Parathyroid adenoma (tissue), 2 donors: ENCODE measurements at regions not wholly inside any gene's neighbourhood (a gene's known extent, or its start where the extent isn't known, plus 50 kb on each side); places are given as distances from the start of the nearest gene placed in this dataset.
"Not testable (repeated sequence)": the region's sequence is repeated elsewhere in the genome, so short reads cannot be mapped to it uniquely, and the experiment has no call there.

ENCODE experiments used
- H2AFZ ChIP-seq: fragments of 300-600 bp; sonication (generic); one replicate; pipeline ENCODE4 v1.7.0; 2017; ENCODE audit warnings: antibody characterized with exemption, mild to moderate bottlenecking
- H3K27ac ChIP-seq: fragments of 300-600 bp; sonication (generic); one replicate; pipeline ENCODE4 v1.7.0; 2017
- H3K27me3 ChIP-seq: fragments of 300-600 bp; sonication (generic); one replicate; pipeline ENCODE4 v1.7.0; 2017; ENCODE audit warnings: low read length; ENCODE audit not compliant: control insufficient read depth, insufficient read depth
- H3K36me3 ChIP-seq: fragments of 300-600 bp; sonication (generic); one replicate; pipeline ENCODE4 v1.7.0; 2017; ENCODE audit warnings: low read length; ENCODE audit not compliant: control insufficient read depth, insufficient read depth
- H3K4me1 ChIP-seq: fragments of 300-600 bp; sonication (generic); one replicate; pipeline ENCODE4 v1.7.0; 2017; ENCODE audit warnings: control low read depth
- H3K4me2 ChIP-seq: fragments of 300-600 bp; sonication (generic); one replicate; pipeline ENCODE4 v1.7.0; 2017; ENCODE audit warnings: low read length
- H3K4me3 ChIP-seq: fragments of 300-600 bp; sonication (generic); one replicate; pipeline ENCODE4 v1.7.0; 2017; ENCODE audit warnings: low read depth, low read length
- H3K79me2 ChIP-seq: fragments of 300-600 bp; sonication (generic); one replicate; pipeline ENCODE4 v1.7.0; 2017; ENCODE audit warnings: control low read depth
- H3K9ac ChIP-seq: fragments of 300-600 bp; sonication (generic); one replicate; pipeline ENCODE4 v1.7.0; 2017; ENCODE audit warnings: mild to moderate bottlenecking
- H3K9me3 ChIP-seq: fragments of 300-600 bp; sonication (generic); one replicate; pipeline ENCODE4 v1.7.0; 2017; ENCODE audit warnings: low read length; ENCODE audit not compliant: control insufficient read depth
- CTCF ChIP-seq: fragments of 300-600 bp; sonication (generic); IDR thresholded peaks from one replicate; pipeline ENCODE4 v1.7.0; 2017; ENCODE audit warnings: antibody characterized with exemption, mild to moderate bottlenecking
- donor health status: primary hyperparathyroidism.

- Histone ChIP-seq H3K36me3 (no peaks in the 10 kb centered on the region), H3K4me2 (no peak overlapping the region), H3K4me3 (no peak overlapping the region), H2AFZ (no peak overlapping the region), H3K27ac (no peak overlapping the region), H3K4me1 (no peaks in the 10 kb centered on the region), H3K9ac (no peak overlapping the region), H3K9me3 (no peaks in the 10 kb centered on the region), H3K79me2 (no peaks in the 10 kb centered on the region), H3K27me3 (no peaks in the 10 kb centered on the region)
- no peak for TF ChIP-seq CTCF
Measured at GRCh38 chr4:26062215-26062614, 148.2 kb downstream of the SMIM20 start.

GRCh38 chr4:26064009-26064408, 150.0 kb downstream of the SMIM20 start:
- not testable (repeated sequence) for H3K4me3 ChIP-seq, H3K4me1 ChIP-seq, H3K27me3 ChIP-seq

GRCh38 chr4:26065833-26066232, 151.8 kb downstream of the SMIM20 start:
- H3K9ac ChIP-seq = no peak overlapping the region
- H3K27me3 ChIP-seq = no peaks in the 10 kb centered on the region

More at GRCh38 chr4:26064009-26064408, 150.0 kb downstream of the SMIM20 start:
- not testable (repeated sequence) for H3K9ac ChIP-seq, H3K4me2 ChIP-seq, H3K79me2 ChIP-seq, H3K27ac ChIP-seq, H3K36me3 ChIP-seq, H3K9me3 ChIP-seq, H2AFZ ChIP-seq

GRCh38 chr4:26067035-26067434, 153.0 kb downstream of the SMIM20 start:
- no peaks in the 10 kb centered on the region for H3K36me3 ChIP-seq
- no peaks in the 10 kb centered on the region for H3K9me3 ChIP-seq
- no peaks in the 10 kb centered on the region for H3K79me2 ChIP-seq
- no peak overlapping the region for H2AFZ ChIP-seq
- no peaks in the 10 kb centered on the region for H3K4me1 ChIP-seq
- H3K27me3 ChIP-seq = no peaks in the 10 kb centered on the region
- no peak overlapping the region for H3K27ac ChIP-seq
- TF ChIP-seq CTCF = no peak
- H3K4me3 ChIP-seq = no peak overlapping the region
- H3K9ac ChIP-seq = no peak overlapping the region
- no peak overlapping the region for H3K4me2 ChIP-seq

More at GRCh38 chr4:26065833-26066232, 151.8 kb downstream of the SMIM20 start:
- H3K4me1 ChIP-seq = no peaks in the 10 kb centered on the region
- no peak overlapping the region for H2AFZ ChIP-seq
- no peak overlapping the region for H3K4me3 ChIP-seq
- no peaks in the 10 kb centered on the region for H3K79me2 ChIP-seq
- H3K9me3 ChIP-seq = no peaks in the 10 kb centered on the region
- H3K36me3 ChIP-seq = no peaks in the 10 kb centered on the region
- H3K4me2 ChIP-seq = no peak overlapping the region
- no peak overlapping the region for H3K27ac ChIP-seq
- no peak for TF ChIP-seq CTCF

- no peak overlapping the region for H3K4me2 ChIP-seq
- H3K4me3 ChIP-seq = no peak overlapping the region
- no peak for TF ChIP-seq CTCF
- no peaks in the 10 kb centered on the region for H3K4me1 ChIP-seq
- no peak overlapping the region for H3K27ac ChIP-seq
- no peaks in the 10 kb centered on the region for H3K79me2 ChIP-seq
- no peak overlapping the region for H2AFZ ChIP-seq
- no peak overlapping the region for H3K9ac ChIP-seq
- H3K9me3 ChIP-seq = no peaks in the 10 kb centered on the region
- H3K36me3 ChIP-seq = no peaks in the 10 kb centered on the region
- H3K27me3 ChIP-seq = no peaks in the 10 kb centered on the region
Measured at GRCh38 chr4:26069218-26069617, 155.2 kb downstream of the SMIM20 start.
